Breast epithelium (tissue), 4 donors: ENCODE measurements at regions not wholly inside any gene's neighbourhood (a gene's known extent, or its start where the extent isn't known, plus 50 kb on each side); places are given as distances from the start of the nearest gene placed in this dataset.
"Not testable (repeated sequence)": the region's sequence is repeated elsewhere in the genome, so short reads cannot be mapped to it uniquely, and the experiment has no call there.

Experiments
- DNase-seq, 2 donors: peaks; one replicate each; pipeline ENCODE4 v3.0.0-alpha.2; 2019; ENCODE audit warnings: low spot score in 2 of 2
- H3K27ac ChIP-seq, 2 donors: fragments of 200-600 bp; sonication (generic) in 1 of 2; one replicate each; pipeline ENCODE4 v1.5.1; 2016 to 2019; ENCODE audit warnings: mild to moderate bottlenecking in 1 of 2
- H3K27me3 ChIP-seq, 2 donors: fragments of 200-600 bp; sonication (generic) in 1 of 2; one replicate each; pipeline versions ENCODE4 v1.5.1 to v1.6.0; 2017 to 2019; ENCODE audit warnings: control low read depth in 1 of 2, mild to moderate bottlenecking in 1 of 2
- H3K36me3 ChIP-seq: fragments of 200-600 bp; one replicate; pipeline ENCODE4 v1.5.1; 2019
- H3K4me1 ChIP-seq, 2 donors: fragments of 200-600 bp; sonication (generic); one replicate each; pipeline ENCODE4 v1.5.1; 2016 to 2019; ENCODE audit warnings: control low read depth in 1 of 2
- H3K4me3 ChIP-seq, 3 donors: fragments of 200-600 bp; sonication (generic); 1 replicate in 2 of 3; 2 replicates in 1 of 3; pipeline ENCODE4 v1.5.1; 2016 to 2019; ENCODE audit warnings: mild to moderate bottlenecking in 3 of 3, moderate library complexity in 2 of 3
- H3K9me3 ChIP-seq, 2 donors: fragments of 200-600 bp; sonication (generic) in 1 of 2; one replicate each; pipeline ENCODE4 v1.5.1; 2016 to 2019; ENCODE audit warnings: control low read depth in 1 of 2
- POLR2A ChIP-seq: fragments of 450-650 bp; IDR thresholded peaks from one replicate; pipeline ENCODE4 v1.6.1; 2016; ENCODE audit warnings: antibody characterized with exemption, mild to moderate bottlenecking, moderate library complexity
- POLR2AphosphoS5 ChIP-seq, 3 donors: sonication (generic); formaldehyde crosslinking; IDR thresholded peaks; one replicate each; pipeline ENCODE4 v1.6.1; 2017; ENCODE audit warnings: antibody characterized with exemption in 3 of 3
- intact Hi-C: fragments of 100-400 bp; cut with DNase I; formaldehyde crosslinking; loops from one replicate; pipeline ENCODE4 v1.15.1; 2023; ENCODE audit warnings: low total_unique reads
- TF ChIP-seq, protein P1 (sequence below), 3 donors: fragments of 450-650 bp; IDR thresholded peaks; one replicate each; pipeline ENCODE4 v1.5.1; 2016 to 2017; ENCODE audit warnings: antibody characterized with exemption in 3 of 3, mild to moderate bottlenecking in 3 of 3, moderate library complexity in 3 of 3

DNA sequence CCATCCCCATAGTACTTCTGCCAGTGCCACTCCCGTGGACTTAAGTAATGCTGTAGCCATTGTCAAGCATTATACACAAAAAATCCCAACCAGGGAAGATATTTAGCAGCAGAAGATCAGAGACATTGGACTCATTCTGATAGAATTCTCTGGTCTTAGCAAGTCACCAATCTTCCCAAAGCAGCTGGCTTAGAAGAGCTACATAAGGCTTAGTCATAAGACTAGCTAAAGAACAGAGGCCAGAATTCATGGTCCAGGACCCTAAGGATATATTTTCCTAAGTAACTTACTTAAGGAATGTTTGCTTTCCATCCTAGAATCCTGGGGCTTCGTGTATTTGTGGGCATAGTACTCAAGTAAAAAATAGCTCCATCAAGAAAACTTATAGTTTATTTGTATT is 100.3 kb upstream of the SLIT2 start:
- intact Hi-C loops = no loop called here
- DNase-seq = no peak
- TF ChIP-seq, protein P1, sequence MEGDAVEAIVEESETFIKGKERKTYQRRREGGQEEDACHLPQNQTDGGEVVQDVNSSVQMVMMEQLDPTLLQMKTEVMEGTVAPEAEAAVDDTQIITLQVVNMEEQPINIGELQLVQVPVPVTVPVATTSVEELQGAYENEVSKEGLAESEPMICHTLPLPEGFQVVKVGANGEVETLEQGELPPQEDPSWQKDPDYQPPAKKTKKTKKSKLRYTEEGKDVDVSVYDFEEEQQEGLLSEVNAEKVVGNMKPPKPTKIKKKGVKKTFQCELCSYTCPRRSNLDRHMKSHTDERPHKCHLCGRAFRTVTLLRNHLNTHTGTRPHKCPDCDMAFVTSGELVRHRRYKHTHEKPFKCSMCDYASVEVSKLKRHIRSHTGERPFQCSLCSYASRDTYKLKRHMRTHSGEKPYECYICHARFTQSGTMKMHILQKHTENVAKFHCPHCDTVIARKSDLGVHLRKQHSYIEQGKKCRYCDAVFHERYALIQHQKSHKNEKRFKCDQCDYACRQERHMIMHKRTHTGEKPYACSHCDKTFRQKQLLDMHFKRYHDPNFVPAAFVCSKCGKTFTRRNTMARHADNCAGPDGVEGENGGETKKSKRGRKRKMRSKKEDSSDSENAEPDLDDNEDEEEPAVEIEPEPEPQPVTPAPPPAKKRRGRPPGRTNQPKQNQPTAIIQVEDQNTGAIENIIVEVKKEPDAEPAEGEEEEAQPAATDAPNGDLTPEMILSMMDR (IDR thresholded peaks at IDR 0.05) = no peak
- no peak for TF ChIP-seq POLR2A
- TF ChIP-seq POLR2AphosphoS5 (IDR thresholded peaks at IDR 0.05) = no peak
- H3K27me3 ChIP-seq = no peaks in the 10 kb centered on the region
- H3K9me3 ChIP-seq = no peaks in the 10 kb centered on the region
- no peak overlapping the region for H3K27ac ChIP-seq
- no peak overlapping the region for H3K4me3 ChIP-seq
- H3K36me3 ChIP-seq = no peaks in the 10 kb centered on the region
- no peaks in the 10 kb centered on the region for H3K4me1 ChIP-seq

DNA sequence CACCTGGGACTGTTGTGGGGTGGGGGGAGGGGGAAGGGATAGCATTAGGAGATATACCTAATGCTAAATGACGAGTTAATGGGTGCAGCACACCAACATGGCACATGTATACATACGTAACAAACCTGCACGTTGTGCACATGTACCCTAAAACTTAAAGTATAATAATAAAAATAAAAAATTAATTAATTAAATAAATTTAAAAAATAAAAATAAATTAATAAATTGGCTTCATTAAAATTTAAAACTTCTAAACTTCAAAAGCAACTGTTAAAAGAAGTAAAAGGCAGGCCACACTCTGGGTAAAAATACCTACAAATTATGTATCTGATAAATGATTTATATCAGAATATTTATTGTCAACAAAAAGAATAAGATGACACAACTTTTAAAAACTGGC is 102.6 kb upstream of the SLIT2 start:
- not testable (repeated sequence) for H3K9me3 ChIP-seq, H3K27ac ChIP-seq

DNA sequence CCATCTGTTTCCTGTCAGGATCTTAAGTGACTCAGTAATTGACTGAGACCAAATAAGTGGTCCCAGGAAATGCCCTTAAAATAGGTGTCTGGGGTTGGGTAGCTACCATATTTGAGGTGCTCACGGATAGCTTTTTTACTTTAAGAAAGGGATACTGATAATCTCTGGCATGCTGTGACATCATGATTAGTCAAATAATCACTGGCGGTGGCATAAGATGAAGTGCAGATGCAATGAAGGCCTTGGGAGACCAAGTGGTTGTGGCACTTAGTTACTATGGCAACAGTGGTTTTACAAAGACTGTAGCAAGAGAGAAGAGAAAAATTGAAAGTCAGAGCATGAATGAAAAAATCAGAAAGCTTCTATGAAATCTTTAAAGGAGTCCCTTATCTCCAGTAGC is 114.5 kb upstream of the SLIT2 start:
- intact Hi-C loops = loop anchor here (10.0 kb wide), 1 partner anchor 1042 kb away; no protein-coding TSS in a partner anchor
- Histone ChIP-seq H3K27me3 (no peaks in the 10 kb centered on the region), H3K4me3 (no peak overlapping the region), H3K27ac (no peak overlapping the region), H3K4me1 (no peaks in the 10 kb centered on the region), H3K36me3 (no peaks in the 10 kb centered on the region), H3K9me3 (peaks cover 4 to 9% of the 10 kb centered on the region in 2 donors)
- no peak for DNase-seq
- TF ChIP-seq POLR2AphosphoS5 (IDR thresholded peaks at IDR 0.05) = no peak
- TF ChIP-seq, protein P1 (IDR thresholded peaks at IDR 0.05) = no peak
- TF ChIP-seq POLR2A = no peak

More for the DNA sequence above, 102.6 kb upstream of the SLIT2 start:
- H3K27me3 ChIP-seq, DNase-seq, intact Hi-C loops, H3K36me3 ChIP-seq, H3K4me1 ChIP-seq, H3K4me3 ChIP-seq: not testable (repeated sequence)

DNA sequence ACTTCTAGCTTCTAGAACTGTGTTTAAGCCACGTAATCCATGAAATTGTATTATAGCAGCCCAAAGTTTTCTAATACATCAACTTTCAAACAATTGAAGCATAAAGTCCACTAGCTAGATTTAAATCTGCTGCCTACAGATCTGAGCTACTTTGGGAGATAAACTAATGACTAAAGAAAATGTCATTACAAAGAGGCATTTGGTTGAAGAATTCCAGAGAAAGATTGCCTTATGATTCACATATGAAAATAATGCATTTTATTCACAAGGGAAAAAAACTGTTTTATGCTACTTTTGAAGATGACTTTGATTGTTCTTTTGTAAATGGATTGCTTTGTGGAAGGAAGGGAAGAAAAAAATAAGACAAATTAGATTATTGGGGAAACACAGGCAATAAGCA is 124.1 kb upstream of the SLIT2 start:
- no peak overlapping the region for H3K27ac ChIP-seq
- H3K9me3 ChIP-seq = no peaks in the 10 kb centered on the region
- TF ChIP-seq POLR2A (no peak), POLR2AphosphoS5 (IDR thresholded peaks at IDR 0.05) (no peak)
- TF ChIP-seq, protein P1 (IDR thresholded peaks at IDR 0.05) = no peak
- no peaks in the 10 kb centered on the region for H3K36me3 ChIP-seq
- no peaks in the 10 kb centered on the region for H3K4me1 ChIP-seq
- no peak for DNase-seq
- H3K27me3 ChIP-seq = no peaks in the 10 kb centered on the region
- intact Hi-C loops = no loop called here
- H3K4me3 ChIP-seq = no peak overlapping the region

DNA sequence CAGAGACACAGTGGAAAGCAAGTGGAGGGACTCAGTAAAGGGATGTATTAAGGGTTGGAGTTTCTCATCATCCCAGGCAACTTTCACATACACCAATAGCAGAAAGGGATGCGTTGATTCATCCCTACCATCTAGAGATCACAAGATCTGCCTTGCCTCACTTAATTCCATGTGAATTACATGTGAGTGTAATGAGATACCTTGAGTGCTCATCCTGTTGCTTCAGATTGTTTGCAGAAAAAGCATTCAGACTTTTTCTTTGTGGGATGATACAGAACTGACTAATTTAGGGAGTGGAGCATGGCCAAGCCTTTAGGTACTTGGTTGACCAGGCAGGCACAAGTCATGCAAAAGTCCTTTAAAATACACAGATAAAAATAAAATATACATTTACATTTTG is 124.8 kb upstream of the SLIT2 start:
- TF ChIP-seq POLR2A (no peak), POLR2AphosphoS5 (IDR thresholded peaks at IDR 0.05) (no peak)
- Histone ChIP-seq H3K27ac (no peak overlapping the region), H3K9me3 (no peaks in the 10 kb centered on the region), H3K36me3 (no peaks in the 10 kb centered on the region), H3K27me3 (no peaks in the 10 kb centered on the region), H3K4me1 (no peaks in the 10 kb centered on the region), H3K4me3 (no peak overlapping the region)
- intact Hi-C loops = no loop called here
- no peak for DNase-seq

DNA sequence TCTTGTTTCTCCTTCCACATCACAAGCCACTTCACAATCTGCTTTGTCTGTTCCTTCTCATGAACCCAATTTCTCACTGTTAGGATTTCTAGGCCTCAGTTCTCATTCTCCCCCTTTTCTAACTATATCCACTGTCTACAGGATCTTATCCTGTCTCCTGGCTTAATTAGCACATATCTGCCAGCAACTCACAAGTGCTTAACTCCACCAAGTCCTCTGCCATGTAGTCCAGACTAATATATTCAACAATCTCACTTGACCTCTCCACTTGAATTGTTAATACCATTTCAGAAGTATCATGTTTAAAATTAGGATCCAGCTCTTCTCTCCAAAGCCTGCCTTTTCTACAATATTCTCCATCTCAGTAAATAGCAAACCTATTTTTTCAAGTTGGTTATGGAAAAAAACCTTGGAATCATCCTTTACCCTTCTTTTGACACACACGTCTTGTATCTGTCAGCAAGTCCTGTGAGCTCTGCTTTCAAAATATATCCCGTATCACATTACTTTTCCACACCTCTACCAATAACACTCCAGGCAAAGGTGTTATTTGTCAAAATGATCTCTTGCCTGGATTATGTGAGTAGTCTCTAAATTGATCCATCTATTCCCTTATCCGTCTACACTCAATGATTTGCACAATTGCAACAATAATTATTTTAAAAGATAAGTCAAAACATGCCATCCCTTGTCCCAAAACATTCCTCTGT is 127.2 kb upstream of the SLIT2 start:
- Histone ChIP-seq H3K27ac (no peak overlapping the region), H3K36me3 (no peaks in the 10 kb centered on the region), H3K4me1 (no peaks in the 10 kb centered on the region), H3K27me3 (no peaks in the 10 kb centered on the region), H3K4me3 (no peak overlapping the region), H3K9me3 (no peaks in the 10 kb centered on the region)
- no peak for DNase-seq
- TF ChIP-seq POLR2A = no peak
- no peak for TF ChIP-seq POLR2AphosphoS5 (IDR thresholded peaks at IDR 0.05)
- TF ChIP-seq, protein P1 (IDR thresholded peaks at IDR 0.05) = no peak
- intact Hi-C loops = no loop called here
